ENCODE measurements at regions not wholly inside any gene's neighbourhood (a gene's known extent, or its start where the extent isn't known, plus 50 kb on each side); places are given as distances from the start of the nearest gene placed in this dataset.
A peak's percentile ranks its signal among the peaks of the same experiment; 100 is the strongest.
"Not testable (repeated sequence)": the region's sequence is repeated elsewhere in the genome, so short reads cannot be mapped to it uniquely, and the experiment has no call there.

DNA sequence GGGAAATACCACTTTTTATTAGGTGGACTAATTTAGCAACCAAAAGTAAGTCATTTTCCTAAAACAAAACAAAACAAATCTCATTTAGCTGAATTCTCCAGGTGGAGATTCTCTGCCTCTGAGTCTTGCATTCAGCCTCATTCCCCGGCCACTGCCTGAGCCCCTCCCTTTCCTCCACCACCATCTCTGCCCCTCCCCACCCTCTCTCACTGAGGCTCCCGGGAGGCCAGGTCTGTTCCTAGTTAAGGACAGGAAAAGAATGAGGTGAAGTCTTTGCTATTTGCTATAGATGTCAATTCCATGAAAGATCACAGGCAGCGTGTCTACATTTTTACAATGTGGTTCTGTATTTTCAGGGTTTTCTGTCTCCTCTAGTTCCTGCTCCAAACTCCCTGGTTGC, 83.0 kb upstream of the SOX11 start:
- DNase-seq (ENCODE audit: low read depth, low spot score) = no peak

GRCh38 chr2:5612666-5613065, 79.5 kb upstream of the SOX11 start:
- no peak for DNase-seq (ENCODE audit: low read depth, low spot score)

- no peak for DNase-seq (ENCODE audit: low read depth, low spot score)
Observed at GRCh38 chr2:5616019-5616418, 76.2 kb upstream of the SOX11 start.

DNA sequence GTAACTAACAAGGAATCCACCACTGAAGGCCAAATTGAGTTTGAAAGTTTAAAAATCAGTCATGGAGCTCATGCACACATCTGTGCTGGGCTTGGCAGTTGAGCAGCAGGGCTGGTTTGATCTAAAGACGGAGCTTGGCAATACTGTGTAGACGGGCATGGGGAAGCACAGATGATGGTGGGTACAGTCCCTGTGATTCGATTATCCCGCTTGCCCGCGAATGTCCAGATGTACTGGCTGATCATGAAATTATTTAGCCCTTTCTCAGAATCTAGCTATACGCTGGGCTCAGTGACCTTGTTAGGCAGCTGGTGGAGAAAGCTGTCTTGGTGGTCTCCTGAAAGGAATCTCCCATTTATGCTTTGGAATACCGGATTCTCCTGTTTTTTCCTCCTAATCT, 74.8 kb upstream of the SOX11 start:
- DNase-seq (ENCODE audit: low read depth, low spot score) = no peak

- peak; percentile 60 for DNase-seq (ENCODE audit: low read depth, low spot score)
Observed at GRCh38 chr2:5617796-5618195, 74.4 kb upstream of the SOX11 start.

DNA sequence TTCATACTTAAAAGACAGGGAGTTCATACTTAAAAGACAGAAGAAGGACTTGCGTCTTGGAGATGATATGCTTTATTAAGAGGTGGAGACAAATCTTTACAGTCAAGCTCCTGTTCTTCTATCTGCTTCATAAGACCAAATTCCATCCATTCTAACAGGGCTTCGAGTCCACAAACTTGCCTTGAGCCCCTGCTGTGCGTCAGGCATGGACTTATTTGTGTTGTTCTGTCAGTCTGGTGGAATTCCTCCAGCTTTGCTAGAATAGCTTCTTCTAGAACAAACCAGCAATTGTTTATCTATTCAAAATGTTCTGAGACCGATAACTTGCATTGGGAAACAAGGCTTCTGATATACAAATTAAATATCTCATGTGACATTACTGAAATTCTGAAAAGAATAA, 73.9 kb upstream of the SOX11 start:
- peak; percentile 63 for DNase-seq (ENCODE audit: low read depth, low spot score)

GRCh38 chr2:5625556-5626065, 66.6 kb upstream of the SOX11 start:
- not testable (repeated sequence) for DNase-seq (ENCODE audit: low read depth, low spot score)

GRCh38 chr2:5628484-5628883, 63.7 kb upstream of the SOX11 start:
- DNase-seq (ENCODE audit: low read depth, low spot score) = not testable (repeated sequence)

DNA sequence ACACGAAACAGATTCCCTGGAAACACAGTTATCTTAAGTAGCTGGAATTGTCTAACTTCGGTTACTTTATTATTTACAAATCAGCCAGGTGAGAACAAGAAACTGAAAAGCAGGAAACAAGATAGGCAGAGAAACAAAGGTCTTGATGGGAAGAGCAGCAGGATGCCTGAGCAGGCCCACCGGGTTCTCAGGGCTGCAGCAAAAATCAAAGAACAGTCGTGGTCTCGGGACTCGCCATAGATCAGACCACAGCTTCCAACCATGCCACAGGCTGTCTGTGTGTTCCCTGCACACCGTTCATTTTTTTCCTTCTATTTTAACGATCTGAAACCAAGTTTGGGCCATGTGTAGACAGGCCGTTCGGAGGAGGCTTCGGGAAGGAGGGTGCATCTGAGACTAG, 62.7 kb upstream of the SOX11 start:
- DNase-seq (ENCODE audit: low read depth, low spot score) = not testable (repeated sequence)

DNA sequence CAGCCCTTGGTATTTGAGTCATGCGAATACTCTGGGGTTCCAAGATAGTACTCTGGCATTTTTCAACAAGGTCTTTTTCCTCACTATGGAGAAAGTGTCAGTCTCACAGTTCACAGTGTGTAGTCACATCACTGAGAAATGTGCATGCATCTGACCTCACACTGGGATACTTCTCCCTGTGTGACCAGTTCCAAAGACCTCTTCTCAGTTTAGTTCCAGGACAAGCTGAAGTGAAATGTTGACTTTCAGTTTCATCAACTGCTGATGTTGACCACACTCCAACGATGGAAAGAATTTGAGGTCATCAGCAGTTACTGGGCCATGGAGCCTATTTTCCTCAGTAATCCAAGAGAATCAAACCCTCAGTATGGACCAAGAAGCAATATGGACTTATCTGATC, 55.1 kb upstream of the SOX11 start:
- peak; percentile 16 for DNase-seq (ENCODE audit: low read depth, low spot score)
